Body of pancreas (tissue), 4 donors: ENCODE measurements at regions not wholly inside any gene's neighbourhood (a gene's known extent, or its start where the extent isn't known, plus 50 kb on each side); places are given as distances from the start of the nearest gene placed in this dataset.

ENCODE experiments used
- ATAC-seq: fragments of 150-250 bp; one replicate; pipeline ENCODE4 v1.9.1; 2016
- DNase-seq, 4 donors: peaks; one replicate each; pipeline ENCODE4 v3.0.0-alpha.2; 2019
- H3K27ac ChIP-seq, 4 donors: fragments of 200-600 bp; sonication (generic); 1 replicate in 3 of 4; 2 replicates in 1 of 4; pipeline versions ENCODE4 v1.5.1 to v1.6.1; 2016 to 2019; ENCODE audit warnings: mild to moderate bottlenecking in 1 of 4, mixed read lengths in 1 of 4, moderate library complexity in 1 of 4
- H3K27me3 ChIP-seq, 2 donors: fragments of 200-600 bp; sonication (generic); one replicate each; pipeline ENCODE4 v1.6.0; 2016; ENCODE audit warnings: mild to moderate bottlenecking in 1 of 2
- H3K36me3 ChIP-seq, 2 donors: fragments of 200-600 bp; sonication (generic); replicated peaks in 1 of 2; 2 replicates each; pipeline ENCODE4 v1.5.1; 2016; ENCODE audit warnings: low read depth in 2 of 2; ENCODE audit not compliant: insufficient read depth in 1 of 2
- H3K4me1 ChIP-seq: fragments of 200-600 bp; sonication (generic); one replicate; pipeline ENCODE4 v1.6.0; 2016
- H3K4me3 ChIP-seq, 2 donors: fragments of 200-600 bp; sonication (generic); 1 replicate in 1 of 2; 2 replicates in 1 of 2; pipeline ENCODE4 v1.5.1; 2016 to 2019
- H3K9me3 ChIP-seq, 3 donors: fragments of 200-600 bp; sonication (generic); 1 replicate in 2 of 3; 2 replicates in 1 of 3; pipeline ENCODE4 v1.5.1; 2016
- POLR2A ChIP-seq, 3 donors: fragments of 450-650 bp; IDR thresholded peaks; one replicate each; pipeline ENCODE4 v1.6.1; 2016; ENCODE audit warnings: antibody characterized with exemption in 3 of 3, mild to moderate bottlenecking in 2 of 3
- WGBS, 2 donors: methylation state at CpG; one replicate each; pipeline ENCODE4 v1.1.5; 2017; 5-methylcytosine and 5-hydroxymethylcytosine counted together
- intact Hi-C: fragments of 100-400 bp; cut with DNase I; formaldehyde crosslinking; loops from one replicate; pipeline ENCODE4 v1.15.1; 2023
- TF ChIP-seq, protein P1 (sequence below), 7 experiments: fragments of 450-650 bp in 4 of 7; fragments of 200-600 bp in 3 of 7; sonication (generic) in 3 of 7; IDR thresholded peaks; one replicate each; pipeline ENCODE4 v1.5.1; 2016 to 2019; ENCODE audit warnings: antibody characterized with exemption in 7 of 7

DNA sequence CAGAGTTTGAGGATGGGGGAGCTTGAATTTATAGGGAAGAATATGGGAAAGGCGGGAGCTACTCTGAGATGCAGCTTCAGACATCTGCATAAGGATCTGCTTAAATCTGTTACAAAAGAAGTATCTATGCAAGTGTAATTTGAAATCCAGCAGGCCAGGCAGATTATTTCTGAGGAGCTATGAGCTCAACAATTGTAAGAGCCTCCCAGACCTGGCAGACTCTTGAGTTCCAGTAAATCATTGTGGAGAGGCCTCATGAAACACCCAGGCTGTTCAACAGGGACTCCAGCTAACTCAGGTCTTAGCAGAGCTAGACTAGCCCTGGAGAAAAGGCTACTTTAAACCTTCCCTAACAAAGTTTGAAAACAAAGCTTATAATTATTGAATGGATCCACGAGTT is 647.5 kb upstream of the CHRM3 start:
- DNase-seq (no peak), ATAC-seq (no peak)
- Histone ChIP-seq H3K27ac (no peak overlapping the region), H3K36me3 (no peaks in the 10 kb centered on the region), H3K4me3 (no peak overlapping the region), H3K4me1 (no peaks in the 10 kb centered on the region), H3K9me3 (no peaks in the 10 kb centered on the region), H3K27me3 (no peaks in the 10 kb centered on the region)
- intact Hi-C loops, result no loop called here
- WGBS, 2 donors, result 53% methylated on average over 2 of the region's 2 CpGs
- no peak for TF ChIP-seq POLR2A (IDR thresholded peaks at IDR 0.05)
- TF ChIP-seq, protein P1, sequence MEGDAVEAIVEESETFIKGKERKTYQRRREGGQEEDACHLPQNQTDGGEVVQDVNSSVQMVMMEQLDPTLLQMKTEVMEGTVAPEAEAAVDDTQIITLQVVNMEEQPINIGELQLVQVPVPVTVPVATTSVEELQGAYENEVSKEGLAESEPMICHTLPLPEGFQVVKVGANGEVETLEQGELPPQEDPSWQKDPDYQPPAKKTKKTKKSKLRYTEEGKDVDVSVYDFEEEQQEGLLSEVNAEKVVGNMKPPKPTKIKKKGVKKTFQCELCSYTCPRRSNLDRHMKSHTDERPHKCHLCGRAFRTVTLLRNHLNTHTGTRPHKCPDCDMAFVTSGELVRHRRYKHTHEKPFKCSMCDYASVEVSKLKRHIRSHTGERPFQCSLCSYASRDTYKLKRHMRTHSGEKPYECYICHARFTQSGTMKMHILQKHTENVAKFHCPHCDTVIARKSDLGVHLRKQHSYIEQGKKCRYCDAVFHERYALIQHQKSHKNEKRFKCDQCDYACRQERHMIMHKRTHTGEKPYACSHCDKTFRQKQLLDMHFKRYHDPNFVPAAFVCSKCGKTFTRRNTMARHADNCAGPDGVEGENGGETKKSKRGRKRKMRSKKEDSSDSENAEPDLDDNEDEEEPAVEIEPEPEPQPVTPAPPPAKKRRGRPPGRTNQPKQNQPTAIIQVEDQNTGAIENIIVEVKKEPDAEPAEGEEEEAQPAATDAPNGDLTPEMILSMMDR (IDR thresholded peaks at IDR 0.05), result no peak

DNA sequence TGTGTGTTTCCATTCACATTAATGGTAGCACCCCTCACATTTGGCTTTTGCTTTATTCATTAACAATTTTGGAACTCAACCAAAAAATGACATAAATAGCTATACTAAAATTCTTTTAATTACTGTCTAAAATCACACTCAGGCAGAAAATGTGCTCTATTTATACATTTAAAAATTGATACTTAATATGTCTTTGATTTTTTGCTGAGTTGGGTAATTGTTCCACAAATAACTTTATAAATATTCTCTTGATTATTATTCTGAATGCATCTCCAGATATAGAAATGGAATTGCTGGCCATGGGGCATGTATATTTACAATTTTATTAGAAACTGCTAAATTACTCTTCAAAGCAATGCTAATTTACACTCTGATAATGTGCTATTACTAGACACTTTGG is 658.7 kb upstream of the CHRM3 start:
- no peak for TF ChIP-seq POLR2A (IDR thresholded peaks at IDR 0.05)
- TF ChIP-seq, protein P1 (IDR thresholded peaks at IDR 0.05), result no peak

DNA sequence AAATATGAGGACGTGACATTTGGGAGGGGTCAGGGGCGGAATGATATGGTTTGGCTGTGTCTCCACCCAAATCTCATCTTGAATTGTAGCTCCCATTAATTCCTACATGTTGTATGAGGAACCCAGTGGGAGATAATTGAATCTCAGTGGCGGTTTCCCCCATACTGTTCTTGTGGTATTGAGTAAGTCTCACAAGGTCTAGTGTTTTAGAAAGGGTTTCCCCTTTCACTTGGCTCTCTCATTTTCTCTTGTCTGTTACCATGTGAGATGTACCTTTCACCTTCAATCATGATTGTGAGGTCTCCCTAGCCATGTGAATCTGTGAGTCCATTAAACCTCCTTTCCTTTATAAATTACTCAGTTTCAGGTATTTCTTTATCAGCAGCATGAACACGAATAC is 663.6 kb upstream of the CHRM3 start:
- Histone ChIP-seq H3K36me3 (no peaks in the 10 kb centered on the region), H3K9me3 (no peaks in the 10 kb centered on the region), H3K4me3 (no peak overlapping the region), H3K27me3 (no peaks in the 10 kb centered on the region), H3K27ac (no peak overlapping the region), H3K4me1 (no peaks in the 10 kb centered on the region)
- TF ChIP-seq, protein P1 (IDR thresholded peaks at IDR 0.05), result no peak
- no peak for TF ChIP-seq POLR2A (IDR thresholded peaks at IDR 0.05)
- DNase-seq (no peak), ATAC-seq (no peak)
- intact Hi-C loops, result no loop called here
- WGBS, 2 donors, result 55 to 67% methylated on average over 4 of the region's 4 CpGs

More for the DNA sequence above, 658.7 kb upstream of the CHRM3 start:
- H3K4me3 ChIP-seq, result no peak overlapping the region
- DNase-seq (no peak), ATAC-seq (no peak)
- H3K9me3 ChIP-seq, result no peaks in the 10 kb centered on the region
- intact Hi-C loops, result no loop called here
- no peaks in the 10 kb centered on the region for H3K4me1 ChIP-seq
- no peak overlapping the region for H3K27ac ChIP-seq
- H3K27me3 ChIP-seq, result no peaks in the 10 kb centered on the region
- no peaks in the 10 kb centered on the region for H3K36me3 ChIP-seq

DNA sequence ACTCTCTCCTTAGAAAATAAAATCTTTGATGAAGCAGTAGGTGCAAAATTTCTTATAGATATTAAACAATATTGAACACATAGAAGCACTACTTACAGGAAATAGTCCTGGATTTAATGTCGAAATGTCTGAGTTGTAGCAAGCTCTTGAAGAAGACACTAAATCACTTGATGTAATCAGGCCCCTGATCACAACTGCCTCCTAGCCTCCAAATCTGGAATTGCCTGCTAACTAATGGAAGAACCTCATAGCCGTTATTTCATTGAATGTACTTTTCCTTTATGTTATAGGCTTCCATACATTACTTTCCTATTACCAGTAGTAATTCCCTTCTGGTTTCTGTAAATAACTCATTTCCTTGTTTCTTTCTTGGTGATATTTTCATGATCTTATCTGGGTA is 675.7 kb upstream of the CHRM3 start:
- DNase-seq, result no peak

DNA sequence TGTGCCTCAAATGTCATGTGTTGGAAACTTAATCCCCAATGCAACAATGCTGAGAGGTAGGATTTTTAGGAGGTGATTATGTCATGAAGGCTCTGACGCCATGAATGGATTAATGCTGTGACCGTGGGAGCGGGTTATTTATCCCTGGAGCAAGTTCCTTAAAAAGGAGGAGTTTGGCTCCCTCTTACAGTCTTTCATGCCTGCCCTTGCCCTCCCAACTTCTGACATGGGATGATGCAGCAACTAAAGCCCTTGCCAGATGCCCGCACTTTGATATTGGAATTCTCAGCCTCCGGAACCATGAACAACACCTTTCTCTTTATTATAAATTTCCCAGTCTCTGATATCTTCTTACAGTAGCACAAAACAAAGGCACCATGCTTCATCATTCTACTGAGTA is 685.3 kb upstream of the CHRM3 start:
- H3K9me3 ChIP-seq, result no peaks in the 10 kb centered on the region
- DNase-seq (no peak), ATAC-seq (no peak)
- H3K27ac ChIP-seq, result no peak overlapping the region
- TF ChIP-seq, protein P1 (IDR thresholded peaks at IDR 0.05), result no peak
- no peak for TF ChIP-seq POLR2A (IDR thresholded peaks at IDR 0.05)
- no peaks in the 10 kb centered on the region for H3K4me1 ChIP-seq
- no peaks in the 10 kb centered on the region for H3K36me3 ChIP-seq
- intact Hi-C loops, result no loop called here
- 91 to 94% methylated on average over 5 of the region's 5 CpGs for WGBS, 2 donors
- H3K27me3 ChIP-seq, result no peaks in the 10 kb centered on the region
- H3K4me3 ChIP-seq, result no peak overlapping the region

More for the DNA sequence above, 675.7 kb upstream of the CHRM3 start:
- ATAC-seq, result no peak
- Histone ChIP-seq H3K4me1 (no peaks in the 10 kb centered on the region), H3K36me3 (no peaks in the 10 kb centered on the region), H3K27me3 (no peaks in the 10 kb centered on the region), H3K4me3 (no peak overlapping the region), H3K9me3 (no peaks in the 10 kb centered on the region), H3K27ac (no peak overlapping the region)
- TF ChIP-seq, protein P1 (IDR thresholded peaks at IDR 0.05), result no peak
- TF ChIP-seq POLR2A (IDR thresholded peaks at IDR 0.05), result no peak
- 67 to 75% methylated on average over 2 of the region's 2 CpGs for WGBS, 2 donors
- intact Hi-C loops, result no loop called here
